NCI-H226 (cell line): ENCODE measurements at regions not wholly inside any gene's neighbourhood (a gene's known extent, or its start where the extent isn't known, plus 50 kb on each side); places are given as distances from the start of the nearest gene placed in this dataset.

Source experiments
- DNase-seq: peaks from one replicate; pipeline ENCODE4 v3.0.0-alpha.2; 2015

DNA sequence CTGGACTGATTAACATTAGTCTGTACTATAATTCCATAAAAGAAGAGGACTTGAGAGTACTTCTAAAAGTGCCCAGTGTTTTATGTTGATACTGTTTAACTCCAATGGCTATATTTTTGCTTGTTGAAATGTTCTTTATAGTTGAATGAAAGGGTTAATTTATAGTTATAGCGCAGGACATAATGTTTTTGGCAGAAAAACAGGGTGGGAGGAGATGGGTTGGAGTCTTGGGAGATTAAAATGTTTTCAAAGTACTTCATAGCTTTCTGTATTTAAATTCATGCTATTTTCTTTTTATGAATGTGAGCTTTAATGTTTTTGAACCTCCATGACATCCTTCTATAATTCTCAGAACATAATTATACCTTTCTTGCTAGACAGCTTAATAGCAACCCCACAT, 108.2 kb downstream of the CNTN3 start:
- DNase-seq: no peak

DNA sequence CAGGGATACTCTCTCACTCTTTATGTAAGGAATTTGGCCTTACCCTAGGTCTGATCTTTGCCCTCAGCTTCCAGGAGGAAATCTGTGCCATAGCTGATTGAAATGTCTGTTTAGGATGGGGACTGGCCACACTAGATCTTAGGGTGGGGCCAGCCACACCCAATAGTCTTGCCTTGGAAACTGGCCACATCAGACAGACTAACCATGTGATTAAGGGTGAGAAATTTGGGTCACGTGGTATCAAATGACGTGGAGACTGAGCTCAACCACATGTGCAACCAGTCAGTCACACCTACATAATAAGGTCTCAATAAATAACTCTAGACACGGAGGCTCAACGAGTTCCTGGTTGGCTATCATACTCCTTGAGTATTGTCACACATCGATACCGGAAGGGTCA, 113.5 kb downstream of the CNTN3 start:
- DNase-seq: no peak

DNA sequence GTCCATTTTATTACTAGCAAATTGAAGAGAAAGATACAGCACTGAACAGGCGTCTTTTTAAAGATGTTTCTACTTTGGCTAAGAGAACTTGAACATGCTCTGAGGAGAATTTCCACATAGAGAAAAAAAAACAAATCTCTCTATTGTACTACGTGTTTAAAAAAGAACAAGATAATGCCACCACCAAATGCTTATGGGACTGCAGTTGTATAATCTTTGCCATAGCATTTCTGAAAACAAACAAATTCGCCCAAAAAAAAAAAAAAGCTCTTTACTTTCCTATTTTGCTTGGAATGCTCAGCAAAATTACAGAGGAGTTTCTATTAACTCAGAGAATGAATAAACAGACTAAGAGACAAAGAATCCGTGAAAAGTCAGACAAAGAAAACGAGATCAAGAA, 114.2 kb downstream of the CNTN3 start:
- no peak for DNase-seq

DNA sequence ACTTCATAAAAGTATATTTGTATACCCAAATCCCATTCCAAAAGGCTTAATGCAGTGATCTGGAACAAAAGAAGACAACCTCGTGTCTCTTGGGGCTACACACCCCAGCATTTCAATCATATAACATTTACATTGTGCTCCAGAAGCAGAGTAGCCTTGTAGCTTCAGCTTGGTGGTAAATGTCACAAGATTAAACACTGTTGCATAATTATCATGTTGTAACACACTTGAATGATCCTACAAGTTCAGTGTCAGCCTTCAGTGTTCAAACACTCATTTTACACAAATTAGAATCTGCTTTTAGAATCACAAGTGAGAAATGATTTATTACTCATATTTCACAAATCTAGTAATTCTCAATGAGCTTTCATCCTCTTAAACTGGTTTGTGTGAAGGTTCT, 122.6 kb downstream of the CNTN3 start:
- DNase-seq: no peak

DNA sequence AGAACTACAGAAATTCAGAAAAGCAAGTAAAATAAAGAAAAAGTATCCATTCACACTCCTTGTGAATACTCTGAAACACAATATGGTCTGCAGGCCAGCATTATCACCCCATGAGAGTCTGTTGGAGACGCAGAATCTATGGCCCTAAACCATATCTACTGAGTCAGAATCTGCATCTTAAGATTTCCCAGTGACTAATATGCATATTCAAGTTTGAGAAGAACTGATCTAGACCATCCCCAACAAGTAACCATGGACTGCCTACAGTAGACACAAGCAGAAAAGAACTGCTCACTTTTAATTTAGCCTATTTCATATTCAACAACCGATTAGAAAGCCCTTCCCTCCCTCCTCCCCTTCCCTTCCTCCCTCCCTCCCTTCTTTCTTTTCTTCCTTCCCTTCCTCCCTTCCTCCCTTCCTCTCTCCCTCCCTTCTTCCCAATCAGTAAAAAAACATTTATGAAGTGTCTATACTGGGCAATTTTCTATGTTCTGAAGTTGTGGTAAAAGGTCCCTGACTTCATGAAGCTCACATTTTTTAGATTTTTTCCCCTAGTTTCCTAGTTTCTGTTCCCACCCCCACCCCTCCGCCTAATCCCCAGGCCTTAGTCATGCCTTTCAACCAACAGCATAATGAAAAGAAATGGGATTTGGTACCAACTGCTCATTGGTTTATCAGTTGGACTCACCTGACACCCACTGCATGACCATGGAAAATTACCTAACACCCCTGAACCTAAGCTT, 125.2 kb downstream of the CNTN3 start:
- DNase-seq: no peak

DNA sequence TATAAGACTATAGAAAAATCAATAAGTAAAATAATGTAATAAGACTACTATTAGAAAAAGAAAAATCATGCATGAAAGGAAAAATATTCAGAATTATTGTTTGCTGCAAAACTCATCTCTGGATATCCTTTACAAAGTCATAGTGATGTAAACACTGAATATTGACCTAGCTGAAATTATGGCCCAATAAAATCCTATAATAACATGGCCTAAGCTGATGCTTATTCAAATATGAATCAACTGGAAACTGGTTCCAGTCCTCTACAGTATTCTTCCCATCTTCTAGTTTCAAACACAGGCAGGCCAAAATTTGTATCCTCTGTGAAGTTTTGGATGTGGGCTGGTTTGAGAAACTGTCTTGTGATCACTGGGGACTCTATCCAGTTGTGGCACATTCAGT, 134.5 kb downstream of the CNTN3 start:
- DNase-seq: no peak

DNA sequence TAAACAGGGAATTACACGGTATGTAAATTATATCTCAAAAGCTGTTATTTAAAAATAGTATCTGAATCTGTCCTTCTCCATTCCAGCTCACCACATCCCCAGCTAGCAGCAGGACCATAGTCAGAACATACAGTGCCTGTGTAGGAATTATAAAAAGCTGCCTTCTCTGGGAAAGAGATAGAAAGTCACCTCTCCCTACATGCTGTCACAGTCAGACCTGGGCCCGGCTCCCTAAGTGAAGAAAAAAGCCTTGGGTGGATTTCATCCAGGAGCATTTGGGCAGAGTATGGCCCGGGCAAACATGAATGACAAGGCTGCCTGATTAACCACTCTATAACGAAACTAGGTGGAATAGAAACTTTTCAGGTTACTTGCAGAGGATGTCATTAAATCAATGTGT, 144.1 kb downstream of the CNTN3 start:
- DNase-seq: no peak

DNA sequence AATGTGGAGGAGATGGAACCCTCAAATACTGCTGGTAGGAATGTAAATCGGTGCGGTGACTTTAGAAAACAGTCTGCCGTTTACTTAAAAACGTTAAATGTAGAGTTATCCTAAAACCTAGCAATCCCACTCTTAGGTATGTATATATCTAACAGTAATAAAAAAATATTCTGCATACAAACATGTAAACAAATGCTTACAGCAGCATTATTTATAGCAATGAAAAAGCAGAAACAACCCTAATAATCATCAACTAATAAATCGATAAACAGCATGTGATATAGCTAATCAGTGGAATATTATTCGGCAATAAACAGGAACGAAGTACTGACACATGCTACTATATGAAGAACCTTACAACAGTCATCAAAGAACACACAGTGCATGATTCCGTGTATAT, 144.7 kb downstream of the CNTN3 start:
- DNase-seq: no peak

DNA sequence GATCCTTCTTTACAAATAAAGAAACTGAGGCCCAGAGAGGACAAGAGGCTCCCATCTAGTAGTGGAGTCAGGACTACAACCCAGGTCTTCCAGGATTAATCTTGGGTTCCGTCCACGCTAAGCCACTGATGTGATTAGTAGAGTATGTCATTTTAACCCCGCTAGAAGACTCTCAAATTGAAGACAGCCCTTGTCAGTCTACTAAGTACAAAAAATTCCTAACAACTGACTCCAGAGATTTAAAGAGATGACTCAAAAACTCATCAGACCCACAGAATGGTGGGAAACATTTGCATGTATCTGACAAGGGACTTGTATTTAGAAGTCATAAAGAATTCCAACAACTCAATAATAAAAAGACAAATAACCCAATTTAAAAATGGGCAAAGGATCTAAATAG, 145.3 kb downstream of the CNTN3 start:
- no peak for DNase-seq

DNA sequence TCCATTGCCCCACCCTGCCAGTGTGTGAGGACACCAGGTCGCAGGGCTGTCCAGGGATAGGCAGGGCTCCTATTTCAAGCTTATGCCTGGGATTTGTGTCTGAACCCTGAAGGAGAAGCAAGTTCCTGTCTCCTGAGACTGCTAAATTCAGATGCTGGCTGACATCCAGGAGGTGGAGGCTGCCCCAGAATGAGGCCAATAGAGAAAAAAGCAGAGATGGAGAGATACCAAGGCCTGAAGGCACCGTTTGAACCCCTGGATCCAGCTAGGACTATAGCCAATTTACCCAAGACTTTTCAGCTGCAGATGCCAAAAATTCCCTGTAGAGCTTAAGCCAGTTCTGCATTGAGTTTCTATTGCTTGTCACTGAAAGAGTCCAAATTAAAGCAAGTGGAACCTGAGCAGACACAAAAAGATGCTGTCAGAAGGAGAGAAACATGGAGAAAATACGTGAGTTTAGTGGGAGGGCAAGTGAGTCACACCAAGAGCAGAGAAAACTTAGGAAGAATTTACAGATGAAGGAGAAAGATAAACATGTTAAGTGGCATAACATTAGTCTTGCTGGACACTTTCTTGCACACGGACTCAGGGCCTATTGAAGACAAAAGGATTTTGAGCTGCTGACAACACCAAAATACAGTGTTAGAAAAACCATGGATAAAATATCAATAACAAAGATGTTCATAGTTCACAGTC, 148.6 kb downstream of the CNTN3 start:
- DNase-seq: no peak

DNA sequence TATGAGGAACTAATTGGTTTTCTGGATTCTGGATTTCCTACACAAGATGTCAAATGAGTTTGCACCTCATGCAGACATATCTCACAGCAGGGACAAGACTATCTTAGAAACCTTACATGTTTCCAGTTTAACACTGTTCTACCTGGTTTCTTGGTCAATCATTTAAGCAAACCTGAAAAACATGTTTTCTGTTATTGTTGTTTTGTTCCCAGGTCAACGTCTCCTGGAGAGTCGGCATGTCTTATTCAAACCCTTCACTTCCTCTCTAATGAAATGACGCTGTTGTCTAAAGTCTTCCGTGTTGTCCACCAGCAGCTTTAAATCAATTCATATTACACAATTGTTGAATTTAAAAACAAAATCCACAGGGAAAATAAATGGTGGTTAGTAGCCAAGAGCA, 150.9 kb downstream of the CNTN3 start:
- DNase-seq: no peak

DNA sequence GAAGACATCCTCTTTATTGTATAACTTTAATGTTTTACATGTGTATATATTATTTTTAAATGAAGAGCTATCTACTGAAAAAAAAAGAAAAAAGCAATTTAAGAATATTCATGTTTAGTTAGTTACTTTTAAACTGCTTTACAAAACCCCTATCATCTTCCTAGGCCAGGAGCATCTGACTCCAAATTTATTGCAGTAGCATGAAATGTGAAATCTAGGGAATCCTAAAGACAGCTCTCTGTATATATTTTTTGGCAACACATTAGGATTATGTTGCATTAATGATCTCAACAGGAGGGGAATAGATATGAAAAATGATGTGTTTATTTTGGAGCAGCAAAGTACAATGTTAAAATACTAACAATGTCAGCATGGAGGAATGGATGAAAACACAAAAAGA, 158.3 kb downstream of the CNTN3 start:
- DNase-seq: no peak

DNA sequence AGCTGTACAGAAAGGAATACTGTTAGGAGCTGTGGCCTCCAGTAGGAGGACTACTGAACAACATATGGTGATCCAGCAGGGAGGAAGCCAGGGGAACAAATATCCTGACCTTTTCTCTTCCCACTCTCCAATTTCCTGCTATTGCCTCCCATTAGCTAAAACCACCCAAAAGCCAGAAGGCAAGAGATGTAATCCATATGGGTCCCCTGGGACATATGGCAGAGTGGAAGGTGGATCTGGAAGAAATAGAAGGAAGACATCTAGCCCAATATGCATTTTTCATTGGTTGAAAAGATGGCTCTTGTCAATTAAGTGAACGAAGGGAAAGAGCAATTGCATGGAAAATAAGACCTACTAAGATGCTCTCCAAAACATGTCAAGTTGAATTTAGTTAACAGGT, 167.2 kb downstream of the CNTN3 start:
- no peak for DNase-seq

DNA sequence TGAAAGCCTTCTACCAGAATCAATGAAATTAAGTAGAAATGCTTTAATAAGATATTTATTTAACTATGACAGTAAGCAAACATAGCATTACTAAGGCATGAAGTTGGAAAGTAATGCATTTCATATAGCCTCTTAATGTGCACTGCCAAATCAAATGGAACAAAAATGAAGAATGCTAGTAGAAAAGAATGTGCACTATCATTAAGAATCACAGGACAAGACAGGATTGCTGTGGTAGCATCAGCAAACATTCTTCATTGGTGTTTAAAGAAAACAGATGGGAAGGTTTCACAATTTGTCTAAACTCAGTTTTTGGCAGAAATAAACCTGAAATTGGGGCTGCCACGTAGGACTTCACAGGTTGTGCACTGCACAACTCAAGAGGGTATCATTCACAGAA, 168.9 kb downstream of the CNTN3 start:
- no peak for DNase-seq

DNA sequence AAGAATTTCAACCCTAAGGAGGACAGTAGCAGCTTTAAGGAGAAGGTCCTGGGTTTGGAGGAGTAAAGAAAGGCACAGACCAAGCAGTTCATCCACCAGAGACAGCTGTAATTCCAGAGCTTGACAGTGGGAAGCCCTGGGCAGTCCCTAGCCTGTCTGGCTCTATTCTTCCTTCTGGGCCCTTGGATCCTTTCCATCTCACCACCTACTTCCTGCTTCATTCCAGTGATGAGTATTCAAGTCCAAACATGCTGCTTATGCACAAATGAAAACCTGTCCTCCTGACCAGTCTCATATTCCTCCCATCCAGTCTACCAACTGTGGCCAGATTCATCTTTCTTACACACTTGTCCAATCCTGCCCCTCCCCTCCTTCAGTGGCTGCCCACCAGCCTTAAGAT, 171.4 kb downstream of the CNTN3 start:
- DNase-seq: no peak

DNA sequence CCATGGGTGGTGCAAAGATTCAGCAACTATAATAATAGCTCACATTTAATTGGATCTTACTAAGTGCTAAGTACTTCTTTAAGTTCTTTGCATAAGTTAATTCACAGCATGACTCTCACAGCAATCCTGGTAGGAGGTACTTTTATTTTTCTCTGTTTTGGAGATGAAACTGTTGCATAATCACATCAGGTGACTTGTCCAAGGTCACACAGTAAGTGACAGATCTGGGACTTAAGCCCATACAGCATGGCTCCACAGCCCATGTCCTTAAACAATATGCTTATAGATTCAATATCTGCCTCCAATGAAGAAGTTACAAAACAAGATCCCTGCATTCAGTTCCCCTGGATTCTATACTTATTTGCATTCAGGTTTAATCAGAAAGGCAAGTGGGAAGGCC, 171.8 kb downstream of the CNTN3 start:
- DNase-seq: no peak

DNA sequence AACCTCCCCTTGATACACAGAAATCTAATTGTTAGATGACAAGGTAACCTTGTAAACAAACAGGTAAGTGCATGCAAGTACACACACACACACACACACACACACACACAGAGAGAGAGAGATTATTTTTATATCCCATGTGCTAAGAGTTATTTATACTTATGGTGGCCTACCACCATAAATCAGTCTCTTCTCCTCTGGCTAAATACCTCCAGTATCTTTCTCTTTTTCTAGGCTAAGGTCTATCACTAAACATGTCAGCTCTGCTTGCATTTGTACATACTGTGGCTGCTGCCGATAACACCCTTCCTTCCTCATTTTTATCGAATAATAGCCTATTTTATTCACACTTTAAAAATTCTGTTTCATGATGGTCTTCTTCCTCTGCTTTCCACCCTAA, 172.4 kb downstream of the CNTN3 start:
- DNase-seq: no peak

DNA sequence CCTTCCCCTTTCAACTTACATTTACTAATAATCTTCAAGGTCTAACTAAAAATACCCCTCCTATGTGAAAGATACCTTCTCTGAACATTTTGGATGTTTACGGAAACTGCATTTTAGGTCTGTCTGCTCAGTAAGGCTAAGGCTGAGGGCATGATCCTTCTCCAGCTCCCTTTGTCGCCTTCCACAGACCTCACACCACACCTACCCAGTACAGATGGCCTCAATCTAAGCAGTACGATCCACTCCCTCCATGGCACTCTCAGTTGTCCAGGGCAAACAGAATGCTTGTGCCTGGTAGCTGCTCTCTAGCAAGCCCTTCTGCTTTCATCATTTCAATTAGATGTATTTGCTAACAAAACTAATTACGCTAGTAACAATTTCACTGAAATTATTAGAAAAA, 178.3 kb downstream of the CNTN3 start:
- DNase-seq: no peak

DNA sequence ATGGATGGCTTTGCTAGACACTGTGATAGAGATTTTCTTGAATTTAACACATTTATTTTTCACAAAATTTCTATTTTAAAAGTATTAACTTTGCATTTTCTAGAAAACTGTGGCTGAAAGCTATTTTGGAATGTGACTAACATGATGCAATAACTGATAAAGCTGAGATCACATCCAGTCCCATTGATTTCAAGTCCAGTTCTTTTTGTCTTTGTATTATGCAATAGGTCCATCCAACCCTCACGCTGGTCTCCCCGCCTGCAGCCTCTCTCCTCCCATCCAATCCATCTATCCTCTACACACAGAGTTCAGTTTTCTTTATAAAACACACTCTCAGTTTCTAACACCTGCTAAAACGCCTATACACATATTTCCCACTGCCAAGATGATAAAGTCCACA, 178.8 kb downstream of the CNTN3 start:
- DNase-seq: no peak

DNA sequence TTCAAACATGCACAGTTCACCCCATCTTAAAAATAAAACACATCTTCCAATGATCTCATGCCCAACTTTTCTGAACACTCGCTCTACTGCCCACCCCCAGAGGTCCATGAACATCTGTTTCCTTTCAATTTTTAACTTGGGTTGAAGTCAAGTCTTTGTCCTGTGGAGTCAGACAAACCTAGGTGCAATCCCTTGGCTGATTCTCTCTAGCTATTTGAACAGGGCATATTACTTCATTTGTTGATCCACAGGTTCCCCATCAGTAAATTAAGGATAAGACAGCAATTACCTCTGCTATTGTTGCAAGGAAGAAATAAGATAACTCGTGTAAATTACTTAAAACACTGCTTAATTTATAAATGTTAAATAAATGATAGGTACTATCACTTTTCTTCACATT, 180.1 kb downstream of the CNTN3 start:
- DNase-seq: no peak

DNA sequence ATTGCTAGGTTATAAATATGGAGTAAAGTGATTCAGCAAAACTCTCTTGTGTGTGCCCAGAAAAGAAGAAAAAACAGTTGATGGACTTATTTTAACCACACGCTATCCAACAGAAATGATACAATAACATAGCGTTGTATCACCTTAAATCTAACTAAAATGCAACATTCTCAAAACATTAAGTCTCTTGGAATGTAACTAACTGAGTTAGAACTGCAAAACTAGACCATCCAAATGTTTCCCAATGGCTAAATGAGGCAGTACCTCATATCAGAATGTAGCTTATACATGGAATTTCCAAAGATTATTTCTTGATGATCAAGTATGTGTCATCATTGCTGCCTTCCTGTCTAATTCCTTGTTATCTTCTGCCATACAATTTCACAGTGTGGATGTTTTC, 187.9 kb downstream of the CNTN3 start:
- no peak for DNase-seq

DNA sequence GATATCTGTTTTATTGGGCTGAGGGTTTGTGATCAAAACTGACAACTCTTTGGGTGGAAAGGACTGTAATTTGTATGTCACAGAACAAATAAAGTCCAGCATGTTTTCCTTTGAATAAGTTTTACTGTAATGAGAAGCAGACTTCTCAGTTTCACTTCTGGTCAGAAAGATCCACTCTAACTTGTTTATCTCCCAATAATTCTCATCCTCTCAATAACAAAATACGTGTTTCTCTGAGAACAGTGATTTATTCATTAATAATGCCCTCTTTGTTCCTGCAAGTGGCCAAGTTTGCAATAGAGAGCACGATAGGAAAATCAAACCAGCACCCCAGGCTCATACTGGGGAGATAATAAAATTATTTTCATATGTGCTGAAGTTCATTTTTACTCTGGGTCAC, 190.6 kb downstream of the CNTN3 start:
- DNase-seq: no peak

DNA sequence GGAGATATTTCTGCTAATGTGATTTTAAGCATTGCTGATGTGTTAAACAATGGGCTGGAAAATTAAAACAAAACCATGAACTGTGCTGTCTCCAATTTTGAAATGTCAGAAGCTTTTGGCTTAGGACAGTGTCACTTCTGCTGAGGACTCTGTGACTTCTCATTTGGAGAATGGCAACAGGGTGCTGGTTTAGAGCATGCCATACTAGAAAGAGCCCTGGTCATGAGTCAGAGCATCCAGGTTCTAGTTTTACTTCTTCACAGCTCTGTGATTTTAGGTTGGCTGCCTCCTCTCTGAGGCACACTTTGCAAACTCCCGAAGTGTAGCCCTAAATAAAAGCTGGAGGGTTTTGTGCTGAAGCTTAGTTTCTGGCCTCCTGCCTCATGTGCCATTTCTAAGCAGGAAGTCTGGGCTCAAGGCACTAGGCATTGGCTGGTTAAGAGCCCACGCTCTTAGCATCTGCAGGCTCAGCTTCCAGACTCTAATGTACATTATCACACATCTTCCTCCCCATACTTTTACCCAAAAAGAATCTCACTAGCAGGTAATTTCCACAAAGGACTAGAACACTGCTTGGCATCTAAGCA, 193.8 kb downstream of the CNTN3 start:
- DNase-seq: no peak

DNA sequence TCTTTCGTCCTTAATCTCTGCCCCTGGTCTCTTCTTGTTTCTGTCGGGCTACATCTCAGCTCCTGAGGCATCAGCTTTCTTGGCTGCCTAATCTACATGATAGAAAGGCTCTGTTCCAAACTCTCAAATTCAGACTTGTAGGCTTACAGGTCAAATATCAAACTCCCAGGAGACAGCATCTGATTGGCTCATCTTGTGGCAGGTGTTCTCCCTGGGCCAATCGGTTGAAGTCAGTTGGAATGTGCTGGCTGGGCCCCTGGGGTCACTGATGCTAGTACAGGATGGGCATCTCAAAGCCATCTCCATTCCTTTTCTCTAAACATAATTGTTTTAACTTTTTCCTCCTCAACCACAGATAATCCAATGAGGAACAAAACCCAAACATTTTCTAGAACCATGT, 198.7 kb downstream of the CNTN3 start:
- DNase-seq: no peak
